ENCODE measurements at regions not wholly inside any gene's neighbourhood (a gene's known extent, or its start where the extent isn't known, plus 50 kb on each side); places are given as distances from the start of the nearest gene placed in this dataset.

DNA sequence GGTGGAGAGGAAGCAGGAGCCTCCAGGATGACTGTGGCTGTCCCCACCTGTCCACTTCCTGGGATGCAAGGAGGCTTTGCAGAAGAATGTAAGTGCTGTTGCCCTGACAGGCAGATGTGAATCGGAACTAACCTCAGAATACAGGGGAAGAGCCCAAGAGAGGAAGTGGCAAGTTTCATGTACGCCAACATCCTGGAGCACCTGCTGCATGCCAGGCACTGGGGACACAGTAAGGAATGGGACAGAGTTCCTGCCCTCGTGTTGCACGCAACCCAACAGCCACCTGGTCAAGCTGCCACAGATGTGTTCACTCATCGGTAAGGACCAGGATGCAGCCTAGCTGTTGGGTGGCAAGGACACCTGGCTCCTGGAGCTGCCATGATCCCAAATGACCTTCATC, 98.6 kb upstream of the RPL38 start:
- TF ChIP-seq POLR2A (IDR thresholded peaks at IDR 0.05), result no peak
- TF ChIP-seq, protein P1, sequence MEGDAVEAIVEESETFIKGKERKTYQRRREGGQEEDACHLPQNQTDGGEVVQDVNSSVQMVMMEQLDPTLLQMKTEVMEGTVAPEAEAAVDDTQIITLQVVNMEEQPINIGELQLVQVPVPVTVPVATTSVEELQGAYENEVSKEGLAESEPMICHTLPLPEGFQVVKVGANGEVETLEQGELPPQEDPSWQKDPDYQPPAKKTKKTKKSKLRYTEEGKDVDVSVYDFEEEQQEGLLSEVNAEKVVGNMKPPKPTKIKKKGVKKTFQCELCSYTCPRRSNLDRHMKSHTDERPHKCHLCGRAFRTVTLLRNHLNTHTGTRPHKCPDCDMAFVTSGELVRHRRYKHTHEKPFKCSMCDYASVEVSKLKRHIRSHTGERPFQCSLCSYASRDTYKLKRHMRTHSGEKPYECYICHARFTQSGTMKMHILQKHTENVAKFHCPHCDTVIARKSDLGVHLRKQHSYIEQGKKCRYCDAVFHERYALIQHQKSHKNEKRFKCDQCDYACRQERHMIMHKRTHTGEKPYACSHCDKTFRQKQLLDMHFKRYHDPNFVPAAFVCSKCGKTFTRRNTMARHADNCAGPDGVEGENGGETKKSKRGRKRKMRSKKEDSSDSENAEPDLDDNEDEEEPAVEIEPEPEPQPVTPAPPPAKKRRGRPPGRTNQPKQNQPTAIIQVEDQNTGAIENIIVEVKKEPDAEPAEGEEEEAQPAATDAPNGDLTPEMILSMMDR (IDR thresholded peaks at IDR 0.05), result no peak

All from right lobe of liver (tissue), 4 donors.